ENCODE measurements at regions not wholly inside any gene's neighbourhood (a gene's known extent, or its start where the extent isn't known, plus 50 kb on each side); places are given as distances from the start of the nearest gene placed in this dataset.
"Not testable (repeated sequence)": the region's sequence is repeated elsewhere in the genome, so short reads cannot be mapped to it uniquely, and the experiment has no call there.

GRCh38 chr20:56689318-56689717 lies 60.2 kb downstream of the TFAP2C start:
- DNase-seq (ENCODE audit: extremely low spot score, insufficient read length, low read depth) = no peak
- no peak for FAIRE-seq

GRCh38 chr20:56689852-56690485 lies 60.9 kb downstream of the TFAP2C start:
- DNase-seq (ENCODE audit: extremely low spot score, insufficient read length, low read depth) (no peak), FAIRE-seq (no peak)

- FAIRE-seq = no peak
- no peak for DNase-seq (ENCODE audit: extremely low spot score, insufficient read length, low read depth)
Measured at GRCh38 chr20:56690531-56691175, 61.5 kb downstream of the TFAP2C start.

GRCh38 chr20:56691325-56691998 lies 62.4 kb downstream of the TFAP2C start:
- DNase-seq (ENCODE audit: extremely low spot score, insufficient read length, low read depth) = no peak
- FAIRE-seq = no peak

GRCh38 chr20:56693217-56693616 lies 64.1 kb downstream of the TFAP2C start:
- FAIRE-seq (no peak), DNase-seq (ENCODE audit: extremely low spot score, insufficient read length, low read depth) (no peak)

GRCh38 chr20:56697476-56697875 lies 68.4 kb downstream of the TFAP2C start:
- no peak for DNase-seq (ENCODE audit: extremely low spot score, insufficient read length, low read depth)
- FAIRE-seq = no peak

GRCh38 chr20:56698297-56698696 lies 69.2 kb downstream of the TFAP2C start:
- FAIRE-seq = no peak
- DNase-seq (ENCODE audit: extremely low spot score, insufficient read length, low read depth) = no peak

- no peak for FAIRE-seq
Measured at GRCh38 chr20:56698749-56699148, 69.6 kb downstream of the TFAP2C start.

GRCh38 chr20:56702931-56703840 lies 74.1 kb downstream of the TFAP2C start:
- no peak for DNase-seq (ENCODE audit: extremely low spot score, insufficient read length, low read depth)
- no peak for FAIRE-seq

More at GRCh38 chr20:56698749-56699148, 69.6 kb downstream of the TFAP2C start:
- DNase-seq (ENCODE audit: extremely low spot score, insufficient read length, low read depth) = no peak

- DNase-seq (ENCODE audit: extremely low spot score, insufficient read length, low read depth) (no peak), FAIRE-seq (no peak)
Measured at GRCh38 chr20:56706867-56707360, 77.8 kb downstream of the TFAP2C start.

- DNase-seq (ENCODE audit: extremely low spot score, insufficient read length, low read depth) (no peak), FAIRE-seq (no peak)
Measured at GRCh38 chr20:56708991-56709390, 79.9 kb downstream of the TFAP2C start.

- DNase-seq (ENCODE audit: extremely low spot score, insufficient read length, low read depth) (no peak), FAIRE-seq (no peak)
Measured at GRCh38 chr20:56710125-56710524, 81.0 kb downstream of the TFAP2C start.

GRCh38 chr20:56710577-56710976 lies 81.5 kb downstream of the TFAP2C start:
- not testable (repeated sequence) for DNase-seq (ENCODE audit: extremely low spot score, insufficient read length, low read depth); FAIRE-seq

GRCh38 chr20:56711018-56711417 lies 81.9 kb downstream of the TFAP2C start:
- FAIRE-seq (no peak), DNase-seq (ENCODE audit: extremely low spot score, insufficient read length, low read depth) (no peak)

- DNase-seq (ENCODE audit: extremely low spot score, insufficient read length, low read depth) (no peak), FAIRE-seq (no peak)
Measured at GRCh38 chr20:56715309-56715708, 86.2 kb downstream of the TFAP2C start.

GRCh38 chr20:56715902-56716519 lies 86.9 kb downstream of the TFAP2C start:
- FAIRE-seq = no peak
- no peak for DNase-seq (ENCODE audit: extremely low spot score, insufficient read length, low read depth)

GRCh38 chr20:56716806-56717205 lies 87.7 kb downstream of the TFAP2C start:
- no peak for FAIRE-seq
- DNase-seq (ENCODE audit: extremely low spot score, insufficient read length, low read depth) = no peak

- no peak for DNase-seq (ENCODE audit: extremely low spot score, insufficient read length, low read depth)
- FAIRE-seq = no peak
Measured at GRCh38 chr20:56718816-56719215, 89.7 kb downstream of the TFAP2C start.

GRCh38 chr20:56720620-56721213 lies 91.6 kb downstream of the TFAP2C start:
- no peak for DNase-seq (ENCODE audit: extremely low spot score, insufficient read length, low read depth)
- FAIRE-seq = no peak
